Prostate gland (tissue), 2 donors: ENCODE measurements at regions not wholly inside any gene's neighbourhood (a gene's known extent, or its start where the extent isn't known, plus 50 kb on each side); places are given as distances from the start of the nearest gene placed in this dataset.

ENCODE experiments used
- DNase-seq: peaks from one replicate; pipeline ENCODE4 v3.0.0-alpha.2; 2019; ENCODE audit warnings: low spot score
- H3K27ac ChIP-seq, 2 donors: fragments of 200-600 bp; sonication (generic); 2 replicates each; pipeline ENCODE4 v1.5.1; 2017 to 2019
- H3K27me3 ChIP-seq: fragments of 200-600 bp; sonication (generic); replicated peaks from 2 replicates; pipeline ENCODE4 v1.5.1; 2019; ENCODE audit not compliant: insufficient read depth
- H3K36me3 ChIP-seq, 2 donors: fragments of 200-600 bp; sonication (generic); 1 replicate in 1 of 2; 2 replicates in 1 of 2; pipeline versions ENCODE4 v1.5.1 to v1.8.1; 2017 to 2019
- H3K4me1 ChIP-seq: fragments of 200-600 bp; sonication (generic); replicated peaks from 2 replicates; pipeline ENCODE4 v1.5.1; 2019
- H3K4me3 ChIP-seq, 2 donors: fragments of 200-600 bp; sonication (generic); 2 replicates each; pipeline ENCODE4 v1.5.1; 2017 to 2019
- H3K9me3 ChIP-seq: fragments of 200-600 bp; sonication (generic); 2 replicates; pipeline ENCODE4 v1.5.1; 2017
- POLR2A ChIP-seq: fragments of 450-650 bp; IDR thresholded peaks from one replicate; pipeline ENCODE4 v1.6.1; 2016; ENCODE audit warnings: antibody characterized with exemption, mild to moderate bottlenecking
- POLR2AphosphoS5 ChIP-seq: sonication (generic); formaldehyde crosslinking; IDR thresholded peaks from one replicate; pipeline ENCODE4 v1.6.1; 2017; ENCODE audit warnings: antibody characterized with exemption
- WGBS: methylation state at CpG from one replicate; pipeline ENCODE4 v1.1.5; 2018; 5-methylcytosine and 5-hydroxymethylcytosine counted together
- intact Hi-C: fragments of 100-400 bp; cut with DNase I; formaldehyde crosslinking; loops from one replicate; pipeline ENCODE4 v1.14.2; 2022
- TF ChIP-seq, protein P1 (sequence below), 4 experiments: fragments of 200-600 bp in 2 of 4; fragments of 450-650 bp in 2 of 4; sonication (generic) in 2 of 4; IDR thresholded peaks; 1 replicate in 3 of 4; 2 replicates in 1 of 4; pipeline ENCODE4 v1.5.1; 2016 to 2019; ENCODE audit warnings: antibody characterized with exemption in 4 of 4, mild to moderate bottlenecking in 2 of 4, moderate library complexity in 2 of 4

DNA sequence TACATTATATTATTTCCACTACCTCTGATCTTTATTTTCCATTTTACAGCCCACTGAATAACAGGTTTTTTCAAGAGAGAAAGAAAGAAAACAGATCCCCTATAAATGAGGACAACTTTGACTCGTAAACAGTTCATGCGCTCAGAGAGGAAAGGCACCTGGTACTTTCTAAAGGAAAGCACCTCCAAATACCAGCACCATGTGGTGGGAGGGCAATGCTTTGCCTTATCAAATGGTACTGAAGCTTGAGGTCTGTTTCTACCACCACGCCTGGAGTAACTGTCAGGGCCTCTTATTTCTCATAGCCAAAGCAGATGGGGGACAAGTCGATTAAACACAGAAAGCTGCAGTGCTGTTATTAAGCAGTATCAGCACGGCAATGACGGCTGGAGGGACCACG, 510.3 kb upstream of the ZFHX3 start:
- no peak overlapping the region for H3K27ac ChIP-seq
- WGBS: 83% methylated on average over 7 of the region's 7 CpGs
- H3K27me3 ChIP-seq: no peaks in the 10 kb centered on the region
- intact Hi-C loops: no loop called here
- DNase-seq: no peak
- no peaks in the 10 kb centered on the region for H3K36me3 ChIP-seq
- H3K9me3 ChIP-seq: no peaks in the 10 kb centered on the region
- no peak overlapping the region for H3K4me3 ChIP-seq
- H3K4me1 ChIP-seq: no peaks in the 10 kb centered on the region
- TF ChIP-seq, protein P1, sequence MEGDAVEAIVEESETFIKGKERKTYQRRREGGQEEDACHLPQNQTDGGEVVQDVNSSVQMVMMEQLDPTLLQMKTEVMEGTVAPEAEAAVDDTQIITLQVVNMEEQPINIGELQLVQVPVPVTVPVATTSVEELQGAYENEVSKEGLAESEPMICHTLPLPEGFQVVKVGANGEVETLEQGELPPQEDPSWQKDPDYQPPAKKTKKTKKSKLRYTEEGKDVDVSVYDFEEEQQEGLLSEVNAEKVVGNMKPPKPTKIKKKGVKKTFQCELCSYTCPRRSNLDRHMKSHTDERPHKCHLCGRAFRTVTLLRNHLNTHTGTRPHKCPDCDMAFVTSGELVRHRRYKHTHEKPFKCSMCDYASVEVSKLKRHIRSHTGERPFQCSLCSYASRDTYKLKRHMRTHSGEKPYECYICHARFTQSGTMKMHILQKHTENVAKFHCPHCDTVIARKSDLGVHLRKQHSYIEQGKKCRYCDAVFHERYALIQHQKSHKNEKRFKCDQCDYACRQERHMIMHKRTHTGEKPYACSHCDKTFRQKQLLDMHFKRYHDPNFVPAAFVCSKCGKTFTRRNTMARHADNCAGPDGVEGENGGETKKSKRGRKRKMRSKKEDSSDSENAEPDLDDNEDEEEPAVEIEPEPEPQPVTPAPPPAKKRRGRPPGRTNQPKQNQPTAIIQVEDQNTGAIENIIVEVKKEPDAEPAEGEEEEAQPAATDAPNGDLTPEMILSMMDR (IDR thresholded peaks at IDR 0.05): no peak
- TF ChIP-seq POLR2A (no peak), POLR2AphosphoS5 (no peak)

GRCh38 chr16:73553941-73554660, 506.2 kb upstream of the ZFHX3 start:
- intact Hi-C loops: no loop called here
- Histone ChIP-seq H3K4me1 (peaks cover 4% of the 10 kb centered on the region), H3K27ac (no peak overlapping the region), H3K27me3 (no peaks in the 10 kb centered on the region), H3K4me3 (no peak overlapping the region), H3K36me3 (no peaks in the 10 kb centered on the region), H3K9me3 (no peaks in the 10 kb centered on the region)
- TF ChIP-seq, protein P1 (IDR thresholded peaks at IDR 0.05): no peak
- no peak for TF ChIP-seq POLR2AphosphoS5
- no peak for TF ChIP-seq POLR2A
- 61% methylated on average over 10 of the region's 10 CpGs for WGBS
- no peak for DNase-seq

DNA sequence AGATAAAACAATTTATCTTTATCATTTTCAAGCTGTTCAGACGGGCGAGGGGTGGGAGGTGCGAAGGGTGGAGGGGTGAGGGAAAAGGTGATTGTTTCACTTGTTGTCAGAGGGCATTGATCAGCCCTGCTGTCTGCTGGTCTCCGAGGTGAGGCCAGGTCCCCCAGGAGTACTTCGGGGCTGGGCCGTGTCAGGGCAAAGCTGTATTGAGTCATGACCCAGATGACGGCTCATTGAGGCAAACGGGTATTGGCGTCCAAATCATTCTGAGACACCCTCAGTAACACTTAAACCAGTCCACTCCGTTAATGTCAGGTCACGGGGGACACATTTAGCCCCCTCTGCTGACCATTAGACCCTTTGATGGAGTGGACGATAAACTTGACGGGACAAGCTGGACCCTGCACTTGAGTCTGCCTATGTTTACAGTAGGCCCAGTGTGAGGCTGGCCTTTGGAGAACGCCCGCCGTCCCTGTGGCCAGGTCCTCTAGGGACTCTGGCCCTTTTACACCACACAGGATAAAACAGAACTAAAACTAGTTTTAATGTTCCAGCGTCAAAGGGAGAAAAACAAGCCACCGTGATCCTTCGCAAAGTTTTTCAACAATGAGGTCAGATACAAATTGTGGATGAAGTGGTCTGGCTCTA, 502.2 kb upstream of the ZFHX3 start:
- H3K4me1 ChIP-seq: peaks cover 4% of the 10 kb centered on the region
- 89% methylated on average over 19 of the region's 19 CpGs for WGBS
- no peak for DNase-seq
- no peak overlapping the region for H3K4me3 ChIP-seq
- TF ChIP-seq, protein P1 (IDR thresholded peaks at IDR 0.05): no peak
- TF ChIP-seq POLR2AphosphoS5: no peak
- TF ChIP-seq POLR2A: no peak
- intact Hi-C loops: no loop called here
- H3K36me3 ChIP-seq: no peaks in the 10 kb centered on the region
- no peaks in the 10 kb centered on the region for H3K9me3 ChIP-seq
- H3K27ac ChIP-seq: no peak overlapping the region
- peaks cover 2% of the 10 kb centered on the region for H3K27me3 ChIP-seq

DNA sequence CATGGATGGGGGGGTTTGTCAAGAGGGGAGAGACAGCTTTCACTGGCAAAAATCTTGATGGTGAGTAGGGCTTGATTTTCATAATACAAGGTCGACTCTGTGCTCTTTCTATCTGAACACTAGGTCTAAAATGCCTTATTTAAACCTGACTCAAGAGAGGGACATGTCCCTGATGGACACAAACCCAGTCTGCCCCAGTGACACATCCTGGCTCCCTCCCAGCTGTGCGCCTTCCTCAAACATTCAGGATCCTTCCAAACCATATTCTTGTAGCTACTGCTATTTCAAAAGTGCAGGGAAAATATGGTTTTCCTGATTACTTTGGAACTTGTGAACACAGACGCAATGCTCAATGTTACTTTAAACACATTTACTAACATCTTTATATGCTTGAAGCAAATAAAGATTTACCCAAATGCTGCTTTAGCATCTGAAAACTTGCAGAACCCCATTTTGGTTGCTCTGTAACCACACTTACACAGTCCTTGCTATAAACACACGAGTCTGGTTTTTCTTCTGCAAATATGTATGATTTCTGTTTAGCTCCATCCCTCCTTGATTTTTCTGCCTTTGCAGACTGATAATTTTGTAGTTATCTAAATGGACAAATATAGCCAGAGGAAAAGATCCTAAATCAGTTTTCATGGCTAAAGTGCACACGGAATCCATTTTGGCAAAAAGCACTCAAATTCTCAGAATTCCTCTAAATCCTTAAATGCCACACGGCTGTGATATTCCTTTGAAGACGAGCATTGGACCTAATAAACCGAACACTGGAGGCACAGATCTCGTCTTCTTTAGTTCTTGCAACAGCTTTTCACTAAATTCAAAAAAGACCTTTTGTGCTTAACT, 499.9 kb upstream of the ZFHX3 start:
- Histone ChIP-seq H3K36me3 (no peaks in the 10 kb centered on the region), H3K4me3 (no peak overlapping the region), H3K27me3 (peaks cover 2% of the 10 kb centered on the region), H3K9me3 (no peaks in the 10 kb centered on the region), H3K27ac (no peak overlapping the region), H3K4me1 (peaks cover 4% of the 10 kb centered on the region)
- TF ChIP-seq POLR2AphosphoS5 (no peak), POLR2A (no peak)
- TF ChIP-seq, protein P1 (IDR thresholded peaks at IDR 0.05): no peak
- intact Hi-C loops: no loop called here
- 54% methylated on average over 9 of the region's 9 CpGs for WGBS
- DNase-seq: no peak
